T-cell (primary cell): ENCODE measurements at regions not wholly inside any gene's neighbourhood (a gene's known extent, or its start where the extent isn't known, plus 50 kb on each side); places are given as distances from the start of the nearest gene placed in this dataset.

ENCODE experiments used
- ATAC-seq, 4 experiments: fragments of 200-7000 bp in 3 of 4; fragments of 150-1000 bp in 1 of 4; cut with Tn5 transposase; replicated peaks in 1 of 4; 1 replicate in 3 of 4; 2 replicates in 1 of 4; pipeline ENCODE4 v1.10.0; 2021; ENCODE audit warnings: moderate library complexity in 3 of 4, mild to moderate bottlenecking in 2 of 4, moderate number of reproducible peaks in 1 of 4
- CTCF ChIA-PET, 2 donors: fragments of 300-600 bp; sonication (Branson Sonifier 250); formaldehyde crosslinking; loops; one replicate each; lab custom pipeline; 2022; ENCODE audit warnings: antibody characterized with exemption in 2 of 2; lab: Charles Lee
- POLR2A ChIA-PET, 2 donors: fragments of 300-600 bp; sonication (Branson Sonifier 250); formaldehyde crosslinking; loops; one replicate each; lab custom pipeline; 2022; ENCODE audit warnings: antibody characterized with exemption in 2 of 2; lab: Charles Lee
- DNase-seq, 35 experiments: peaks; one replicate each; pipeline versions ENCODE4 v3.0.0 to v3.0.0-alpha.2; 2013 to 2023
- H3K27ac ChIP-seq: one replicate; pipeline ENCODE4 v1.5.1; 2013; ENCODE audit warnings: low read length
- H3K27me3 ChIP-seq, 2 experiments: replicated peaks in 1 of 2; 1 replicate in 1 of 2; 2 replicates in 1 of 2; pipeline versions ENCODE4 v1.6.1 to v1.7.0; 2013; ENCODE audit warnings: low read length in 1 of 2, mixed read lengths in 1 of 2; ENCODE audit not compliant: control insufficient read depth in 2 of 2, insufficient read depth in 2 of 2; ENCODE audit errors: extremely low read depth in 1 of 2
- H3K36me3 ChIP-seq, 2 donors: 1 replicate in 1 of 2; 2 replicates in 1 of 2; pipeline versions ENCODE4 v1.6.1 to v1.7.0; 2013; ENCODE audit warnings: low read length in 1 of 2; ENCODE audit not compliant: control insufficient read depth in 2 of 2, insufficient read depth in 1 of 2; ENCODE audit errors: extremely low read depth in 1 of 2
- H3K4me1 ChIP-seq, 2 experiments: 1 replicate in 1 of 2; 2 replicates in 1 of 2; pipeline versions ENCODE4 v1.6.1 to v1.7.0; 2013; ENCODE audit warnings: low read length in 2 of 2, mixed read lengths in 1 of 2; ENCODE audit not compliant: insufficient read depth in 2 of 2, control insufficient read depth in 1 of 2; ENCODE audit errors: extremely low read depth in 1 of 2
- H3K4me3 ChIP-seq, 2 donors: 1 replicate in 1 of 2; 2 replicates in 1 of 2; pipeline versions ENCODE4 v1.5.1 to v1.7.0; 2013; ENCODE audit warnings: mild to moderate bottlenecking in 2 of 2, low read length in 1 of 2, moderate library complexity in 1 of 2; ENCODE audit not compliant: control insufficient read depth in 1 of 2; ENCODE audit errors: extremely low read depth in 1 of 2
- H3K9me3 ChIP-seq: 2 replicates; pipeline ENCODE4 v1.7.0; 2013
- H3K27ac Mint-ChIP-seq, 2 donors: one replicate each; pipeline ENCODE4 v1.8.0; 2020 to 2021; ENCODE audit warnings: mild to moderate bottlenecking in 2 of 2, mixed read lengths in 2 of 2
- H3K27me3 Mint-ChIP-seq, 2 donors: one replicate each; pipeline ENCODE4 v1.8.0; 2021 to 2022; ENCODE audit warnings: mixed read lengths in 2 of 2
- H3K36me3 Mint-ChIP-seq: one replicate; pipeline ENCODE4 v1.8.0; 2021; ENCODE audit warnings: mixed read lengths
- H3K4me1 Mint-ChIP-seq, 3 donors: one replicate each; pipeline ENCODE4 v1.8.0; 2020 to 2022; ENCODE audit warnings: mixed read lengths in 3 of 3, mild to moderate bottlenecking in 1 of 3
- H3K4me3 Mint-ChIP-seq, 3 donors: one replicate each; pipeline ENCODE4 v1.8.0; 2020 to 2022; ENCODE audit warnings: mild to moderate bottlenecking in 3 of 3, mixed read lengths in 3 of 3, moderate library complexity in 3 of 3
- H3K9me3 Mint-ChIP-seq, 3 donors: one replicate each; pipeline ENCODE4 v1.8.0; 2020 to 2022; ENCODE audit warnings: mixed read lengths in 3 of 3
- WGBS: methylation state at CpG from one replicate; pipeline ENCODE4 v1.1.5; 2013; ENCODE audit warnings: missing lambda C conversion rate; ENCODE audit not compliant: insufficient coverage; 5-methylcytosine and 5-hydroxymethylcytosine counted together

DNA sequence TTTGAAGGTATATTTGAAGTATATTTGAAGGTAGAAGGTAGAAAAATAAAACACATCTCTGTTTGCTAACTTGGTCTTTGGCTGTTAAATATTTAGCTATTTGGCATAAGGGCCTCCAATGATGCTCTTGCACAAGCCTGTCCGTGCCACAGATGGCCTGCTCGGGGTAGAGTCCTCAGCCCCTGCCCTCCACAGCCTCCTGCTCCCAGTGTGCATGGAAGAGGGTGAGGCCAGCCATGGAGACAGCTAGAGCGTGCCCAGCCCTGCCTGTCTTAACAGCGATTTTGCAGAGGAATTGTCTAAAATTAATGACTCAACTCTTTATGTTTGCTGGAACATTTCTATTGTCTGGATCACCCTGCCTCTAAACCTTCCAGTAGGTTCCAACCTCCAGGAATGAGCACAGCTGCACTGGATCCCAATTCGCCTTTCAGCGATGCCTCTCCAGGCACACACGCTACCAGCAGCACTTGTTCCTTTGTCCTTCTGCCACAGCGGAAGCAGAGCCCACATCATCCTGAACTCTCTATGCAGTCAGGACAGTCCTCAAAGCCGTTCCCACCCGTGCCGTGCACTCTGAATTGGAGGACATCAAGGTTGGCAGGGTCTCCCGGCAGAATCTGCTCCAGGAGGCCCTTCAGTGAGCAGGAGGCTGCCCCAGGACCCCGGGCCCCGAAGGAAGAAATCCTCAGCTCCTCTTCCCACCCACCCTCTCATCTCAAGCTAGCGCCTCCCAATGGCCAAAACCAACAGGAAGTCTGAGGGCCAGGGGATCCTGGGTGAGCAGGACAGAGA, 254.0 kb upstream of the IRX1 start:
- Mint-ChIP-seq H3K27me3 (no peaks in the 10 kb centered on the region), H3K27ac (no peak overlapping the region), H3K4me3 (no peak overlapping the region), H3K9me3 (peaks cover 0 to 4% (median 1%) of the 10 kb centered on the region in 3 donors), H3K36me3 (no peaks in the 10 kb centered on the region), H3K4me1 (no peaks in the 10 kb centered on the region)
- Histone ChIP-seq H3K36me3 (no peaks in the 10 kb centered on the region), H3K4me1 (no peaks in the 10 kb centered on the region), H3K27ac (no peak overlapping the region), H3K9me3 (no peaks in the 10 kb centered on the region), H3K27me3 (no peaks in the 10 kb centered on the region), H3K4me3 (no peak overlapping the region)
- CTCF ChIA-PET, result no interaction called here
- POLR2A ChIA-PET, result no interaction called here
- ATAC-seq (no peak), DNase-seq (no peak)
- 91% methylated on average over 10 of the region's 15 CpGs for WGBS

DNA sequence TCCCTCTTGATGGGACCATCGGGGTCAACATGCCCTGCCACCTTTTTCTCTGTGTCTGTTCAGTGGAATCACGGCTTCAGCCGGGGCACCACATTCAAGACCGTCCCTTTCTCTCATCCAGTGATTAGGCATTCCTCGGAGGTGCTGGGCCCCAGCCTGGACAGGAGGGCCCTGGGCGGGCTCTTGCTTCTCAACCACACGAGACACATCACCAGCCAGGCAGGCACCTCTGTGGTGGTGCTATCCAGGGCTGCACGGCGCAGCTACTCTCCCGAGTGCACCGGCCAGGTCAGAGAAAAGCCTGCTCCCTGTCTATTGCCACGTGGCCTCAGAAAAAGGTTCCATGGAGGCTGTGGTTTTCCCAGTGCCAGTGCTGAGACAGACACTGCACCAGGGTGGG, 255.2 kb upstream of the IRX1 start:
- Mint-ChIP-seq H3K4me1 (no peaks in the 10 kb centered on the region), H3K36me3 (no peaks in the 10 kb centered on the region), H3K4me3 (no peak overlapping the region), H3K27ac (no peak overlapping the region), H3K9me3 (peaks cover 0 to 4% (median 1%) of the 10 kb centered on the region in 3 donors), H3K27me3 (no peaks in the 10 kb centered on the region)
- Histone ChIP-seq H3K36me3 (no peaks in the 10 kb centered on the region), H3K27ac (no peak overlapping the region), H3K27me3 (no peaks in the 10 kb centered on the region), H3K4me3 (no peak overlapping the region), H3K4me1 (no peaks in the 10 kb centered on the region), H3K9me3 (no peaks in the 10 kb centered on the region)
- DNase-seq, result no peak
- 82% methylated on average over 11 of the region's 12 CpGs for WGBS
- ChIA-PET POLR2A (no interaction called here), CTCF (no interaction called here)
- no peak for ATAC-seq

DNA sequence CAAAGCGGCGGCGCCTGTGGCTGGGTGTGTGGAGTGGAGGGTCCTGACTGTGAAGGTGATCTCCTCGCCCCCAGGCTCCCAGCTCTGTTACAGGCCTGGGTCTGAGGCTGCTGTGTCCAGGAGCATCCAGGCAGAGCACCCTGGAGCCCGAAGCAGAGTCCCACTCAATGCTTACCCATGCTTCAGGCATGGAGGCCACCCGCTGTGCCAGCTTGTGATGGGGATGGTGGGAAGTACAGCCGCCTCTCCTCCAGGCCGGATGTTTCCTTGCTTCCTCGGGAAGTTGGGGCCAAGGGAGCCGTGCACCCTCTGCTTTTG, 255.9 kb upstream of the IRX1 start:
- H3K4me1 Mint-ChIP-seq, result no peaks in the 10 kb centered on the region
- H3K36me3 ChIP-seq, result no peaks in the 10 kb centered on the region
- POLR2A ChIA-PET, result no interaction called here
- H3K27me3 Mint-ChIP-seq, result no peaks in the 10 kb centered on the region
- no peak overlapping the region for H3K27ac Mint-ChIP-seq
- peaks cover 0 to 4% (median 1%) of the 10 kb centered on the region in 3 donors for H3K9me3 Mint-ChIP-seq
- H3K27me3 ChIP-seq, result no peaks in the 10 kb centered on the region
- no peaks in the 10 kb centered on the region for H3K9me3 ChIP-seq
- WGBS, result 50% methylated on average over 4 of the region's 10 CpGs
- H3K4me1 ChIP-seq, result no peaks in the 10 kb centered on the region
- no peak for ATAC-seq
- no peaks in the 10 kb centered on the region for H3K36me3 Mint-ChIP-seq
- DNase-seq, result no peak
- no peak overlapping the region for H3K4me3 Mint-ChIP-seq
- no peak overlapping the region for H3K27ac ChIP-seq
- CTCF ChIA-PET, result no interaction called here
- H3K4me3 ChIP-seq, result no peak overlapping the region

DNA sequence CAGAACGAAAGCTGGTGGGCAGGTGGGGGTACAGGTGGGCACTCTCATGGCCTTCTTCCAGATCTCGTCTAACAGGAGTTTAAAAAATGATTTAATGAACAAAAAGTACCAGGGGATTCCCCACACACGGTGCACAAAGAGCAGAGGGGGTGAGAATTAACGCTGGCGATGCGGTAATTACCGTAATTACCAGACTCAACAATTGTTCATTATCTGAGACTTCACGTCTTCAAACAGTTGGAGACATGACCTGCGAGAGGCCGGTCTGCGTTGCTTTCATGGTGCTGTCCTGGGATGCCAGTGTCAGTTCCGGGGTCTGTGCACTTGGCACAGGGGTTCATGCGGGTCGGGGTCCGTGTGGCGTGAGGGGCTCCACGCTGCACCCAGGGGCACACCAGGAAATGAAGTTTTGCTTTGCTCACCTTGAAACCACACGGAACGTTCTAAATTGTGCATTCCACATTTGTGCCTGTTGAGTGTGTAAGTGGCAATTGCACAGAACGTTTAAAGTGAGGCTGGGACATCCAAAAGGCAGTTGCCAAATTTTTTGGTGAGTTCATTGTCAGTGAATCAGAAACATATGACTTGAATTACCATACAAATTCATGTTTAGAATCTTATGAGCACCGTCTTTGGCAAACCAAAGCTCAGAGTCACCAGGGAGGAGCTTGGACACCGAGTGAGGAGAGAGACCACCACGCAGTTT, 256.4 kb upstream of the IRX1 start:
- no peaks in the 10 kb centered on the region for H3K27me3 Mint-ChIP-seq
- 88% methylated on average over 19 of the region's 23 CpGs for WGBS
- no peaks in the 10 kb centered on the region for H3K36me3 Mint-ChIP-seq

GRCh38 chr5:3337812-3338541, 257.7 kb upstream of the IRX1 start:
- H3K9me3 Mint-ChIP-seq, result peaks cover 0 to 4% (median 1%) of the 10 kb centered on the region in 3 donors
- ChIA-PET POLR2A (no interaction called here), CTCF (no interaction called here)
- no peaks in the 10 kb centered on the region for H3K4me1 Mint-ChIP-seq
- no peak overlapping the region for H3K27ac Mint-ChIP-seq
- 87% methylated on average over 16 of the region's 16 CpGs for WGBS
- H3K9me3 ChIP-seq, result no peaks in the 10 kb centered on the region
- no peaks in the 10 kb centered on the region for H3K27me3 ChIP-seq
- ATAC-seq (no peak), DNase-seq (no peak)
- H3K4me3 Mint-ChIP-seq, result no peak overlapping the region
- no peaks in the 10 kb centered on the region for H3K36me3 ChIP-seq
- no peak overlapping the region for H3K4me3 ChIP-seq
- no peaks in the 10 kb centered on the region for H3K36me3 Mint-ChIP-seq
- H3K27ac ChIP-seq, result no peak overlapping the region
- H3K4me1 ChIP-seq, result no peaks in the 10 kb centered on the region
- H3K27me3 Mint-ChIP-seq, result no peaks in the 10 kb centered on the region

More for the DNA sequence above, 256.4 kb upstream of the IRX1 start:
- ATAC-seq, result no peak
- Mint-ChIP-seq H3K4me1 (no peaks in the 10 kb centered on the region), H3K9me3 (peaks cover 0 to 4% (median 1%) of the 10 kb centered on the region in 3 donors), H3K4me3 (no peak overlapping the region), H3K27ac (no peak overlapping the region)
- H3K4me3 ChIP-seq, result no peak overlapping the region
- DNase-seq, result no peak
- ChIA-PET POLR2A (no interaction called here), CTCF (no interaction called here)
- H3K9me3 ChIP-seq, result no peaks in the 10 kb centered on the region
- H3K27me3 ChIP-seq, result no peaks in the 10 kb centered on the region
- no peaks in the 10 kb centered on the region for H3K36me3 ChIP-seq
- H3K27ac ChIP-seq, result no peak overlapping the region
- no peaks in the 10 kb centered on the region for H3K4me1 ChIP-seq

DNA sequence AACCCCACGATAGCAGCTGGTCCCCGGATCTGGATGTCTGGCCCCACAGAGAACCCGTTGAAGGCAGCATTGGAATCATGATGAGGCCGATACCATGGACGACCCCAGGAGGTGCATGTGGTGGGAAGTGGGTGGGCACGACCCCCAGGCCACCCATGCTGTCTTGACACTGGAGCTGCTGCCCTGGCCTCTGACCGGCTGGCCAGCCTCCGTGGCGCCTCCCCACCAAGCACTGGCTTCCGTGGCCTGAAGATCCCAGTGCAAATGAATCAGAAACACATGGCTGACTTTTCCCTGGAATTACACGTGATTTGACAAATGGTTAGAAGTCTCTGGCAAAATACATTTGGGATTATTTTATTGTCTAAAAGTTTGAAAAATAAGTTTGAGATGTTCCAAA, 259.0 kb upstream of the IRX1 start:
- Mint-ChIP-seq H3K27me3 (no peaks in the 10 kb centered on the region), H3K27ac (no peak overlapping the region), H3K36me3 (no peaks in the 10 kb centered on the region), H3K4me3 (no peak overlapping the region), H3K9me3 (peaks cover 1 to 4% (median 2%) of the 10 kb centered on the region in 3 donors), H3K4me1 (no peaks in the 10 kb centered on the region)
- Histone ChIP-seq H3K27me3 (no peaks in the 10 kb centered on the region), H3K4me3 (no peak overlapping the region), H3K27ac (no peak overlapping the region), H3K9me3 (no peaks in the 10 kb centered on the region), H3K4me1 (no peaks in the 10 kb centered on the region), H3K36me3 (no peaks in the 10 kb centered on the region)
- CTCF ChIA-PET, result no interaction called here
- 70% methylated on average over 11 of the region's 11 CpGs for WGBS
- DNase-seq (no peak), ATAC-seq (no peak)
- POLR2A ChIA-PET, result no interaction called here
